ENCODE measurements at regions not wholly inside any gene's neighbourhood (a gene's known extent, or its start where the extent isn't known, plus 50 kb on each side); places are given as distances from the start of the nearest gene placed in this dataset.

DNA sequence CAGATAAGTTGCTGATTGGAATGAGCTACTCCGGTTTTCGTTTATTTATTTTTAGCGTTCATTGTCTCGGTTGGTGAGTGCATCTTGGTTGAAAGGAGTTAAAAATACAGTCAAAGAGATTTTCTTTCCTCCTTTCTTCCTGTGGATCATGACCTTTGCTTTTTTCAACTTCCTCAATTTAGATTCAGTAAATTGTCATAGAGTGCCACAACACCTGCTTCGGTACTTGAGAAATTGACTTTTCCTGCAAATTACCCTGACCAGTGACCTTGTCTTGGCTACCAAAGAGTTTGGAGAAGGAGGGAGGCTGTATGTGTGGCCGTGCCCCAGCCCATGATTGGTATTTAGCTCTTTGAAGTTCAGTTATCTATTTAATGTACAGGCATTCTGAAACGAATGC is 128.7 kb downstream of the FAM204A start:
- H3K4me3 ChIP-seq (ENCODE audit: control insufficient read depth, low read depth, low read length): no peak overlapping the region
- no peak for DNase-seq (ENCODE audit: low read depth)
- TF ChIP-seq, protein P1, sequence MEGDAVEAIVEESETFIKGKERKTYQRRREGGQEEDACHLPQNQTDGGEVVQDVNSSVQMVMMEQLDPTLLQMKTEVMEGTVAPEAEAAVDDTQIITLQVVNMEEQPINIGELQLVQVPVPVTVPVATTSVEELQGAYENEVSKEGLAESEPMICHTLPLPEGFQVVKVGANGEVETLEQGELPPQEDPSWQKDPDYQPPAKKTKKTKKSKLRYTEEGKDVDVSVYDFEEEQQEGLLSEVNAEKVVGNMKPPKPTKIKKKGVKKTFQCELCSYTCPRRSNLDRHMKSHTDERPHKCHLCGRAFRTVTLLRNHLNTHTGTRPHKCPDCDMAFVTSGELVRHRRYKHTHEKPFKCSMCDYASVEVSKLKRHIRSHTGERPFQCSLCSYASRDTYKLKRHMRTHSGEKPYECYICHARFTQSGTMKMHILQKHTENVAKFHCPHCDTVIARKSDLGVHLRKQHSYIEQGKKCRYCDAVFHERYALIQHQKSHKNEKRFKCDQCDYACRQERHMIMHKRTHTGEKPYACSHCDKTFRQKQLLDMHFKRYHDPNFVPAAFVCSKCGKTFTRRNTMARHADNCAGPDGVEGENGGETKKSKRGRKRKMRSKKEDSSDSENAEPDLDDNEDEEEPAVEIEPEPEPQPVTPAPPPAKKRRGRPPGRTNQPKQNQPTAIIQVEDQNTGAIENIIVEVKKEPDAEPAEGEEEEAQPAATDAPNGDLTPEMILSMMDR (conservative IDR thresholded peaks at IDR 0.05; ENCODE audit: control insufficient read depth, insufficient read depth, low read depth, low read length): no peak

GRCh38 chr10:118210276-118210675 is 131.8 kb downstream of the FAM204A start:
- no peak overlapping the region for H3K4me3 ChIP-seq (ENCODE audit: control insufficient read depth, low read depth, low read length)
- TF ChIP-seq, protein P1 (conservative IDR thresholded peaks at IDR 0.05; ENCODE audit: control insufficient read depth, insufficient read depth, low read depth, low read length): no peak
- peak; percentile 58 for DNase-seq (ENCODE audit: low read depth)

DNA sequence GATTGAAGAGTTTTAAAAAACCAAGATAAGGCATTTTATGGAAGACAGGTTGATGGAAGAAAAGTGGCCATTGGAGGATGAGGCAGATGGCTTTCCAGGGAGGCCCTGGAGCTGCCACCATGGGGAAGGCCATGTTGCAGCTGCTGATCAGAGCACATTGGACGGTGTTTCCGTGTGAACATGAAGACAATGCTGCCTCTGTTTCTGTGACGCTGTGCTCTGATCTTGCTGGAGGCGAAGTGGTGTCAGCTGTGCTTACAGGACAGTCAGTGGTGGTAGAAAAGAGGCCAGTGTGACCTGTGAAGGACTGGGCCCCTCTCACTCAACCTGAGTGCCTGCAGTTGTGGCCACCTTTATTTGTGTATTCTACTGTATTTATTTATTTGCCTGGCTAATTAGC is 132.9 kb downstream of the FAM204A start:
- no peak overlapping the region for H3K4me3 ChIP-seq (ENCODE audit: control insufficient read depth, low read depth, low read length)
- DNase-seq (ENCODE audit: low read depth): no peak
- TF ChIP-seq, protein P1 (conservative IDR thresholded peaks at IDR 0.05; ENCODE audit: control insufficient read depth, insufficient read depth, low read depth, low read length): no peak

DNA sequence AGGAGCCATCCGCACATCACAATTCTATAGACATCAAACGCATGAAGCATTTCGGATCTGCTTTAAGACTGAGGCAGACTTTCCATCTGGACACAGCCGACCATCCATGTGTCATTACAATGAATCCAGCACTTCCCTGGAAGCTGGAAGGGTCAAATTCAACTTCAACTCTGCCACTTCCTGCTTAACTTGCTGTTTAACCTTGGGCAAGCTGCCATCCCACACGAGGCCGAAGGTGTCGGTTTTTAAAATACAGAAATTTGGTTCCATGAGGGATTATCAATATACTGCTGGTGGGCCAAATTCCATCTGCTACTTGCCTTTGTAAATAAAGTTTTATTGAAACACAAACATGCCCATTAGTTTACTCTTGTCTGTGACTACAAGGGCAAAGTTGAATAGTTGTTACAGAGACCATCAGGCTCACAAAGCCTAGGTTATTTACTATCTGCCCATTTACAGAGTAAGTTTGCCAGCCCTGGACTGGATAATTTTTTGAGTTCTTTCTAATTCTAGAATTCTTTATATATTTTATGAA is 134.6 kb downstream of the FAM204A start:
- TF ChIP-seq, protein P1 (conservative IDR thresholded peaks at IDR 0.05; ENCODE audit: control insufficient read depth, insufficient read depth, low read depth, low read length): no peak
- H3K4me3 ChIP-seq (ENCODE audit: control insufficient read depth, low read depth, low read length): no peak overlapping the region
- no peak for DNase-seq (ENCODE audit: low read depth)

GRCh38 chr10:118204292-118204943 is 137.7 kb downstream of the FAM204A start:
- TF ChIP-seq, protein P1 (conservative IDR thresholded peaks at IDR 0.05; ENCODE audit: control insufficient read depth, insufficient read depth, low read depth, low read length): no peak
- DNase-seq (ENCODE audit: low read depth): no peak
- no peak overlapping the region for H3K4me3 ChIP-seq (ENCODE audit: control insufficient read depth, low read depth, low read length)

DNA sequence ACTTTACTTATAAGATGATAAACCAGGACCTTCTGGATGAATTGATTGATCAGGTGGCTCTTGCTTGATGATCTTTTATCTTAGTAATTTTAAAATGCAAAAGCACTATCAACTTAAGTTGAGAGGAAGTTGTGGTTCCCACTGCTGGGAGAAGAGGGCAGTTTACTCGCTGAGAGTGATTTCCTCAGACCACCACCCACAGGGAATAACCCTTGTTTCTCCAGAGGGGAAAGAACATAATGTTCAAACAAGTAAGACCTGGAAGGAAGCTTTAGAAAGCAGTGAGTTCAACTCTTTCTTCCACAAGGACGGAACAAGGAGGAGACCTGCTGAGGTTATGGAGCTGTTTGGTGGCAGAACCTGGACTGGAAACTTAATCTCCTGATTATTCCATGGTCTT is 138.7 kb downstream of the FAM204A start:
- no peak for DNase-seq (ENCODE audit: low read depth)
- TF ChIP-seq, protein P1 (conservative IDR thresholded peaks at IDR 0.05; ENCODE audit: control insufficient read depth, insufficient read depth, low read depth, low read length): no peak
- H3K4me3 ChIP-seq (ENCODE audit: control insufficient read depth, low read depth, low read length): no peak overlapping the region

Data from fibroblast of mammary gland (primary cell).